ENCODE measurements at regions not wholly inside any gene's neighbourhood (a gene's known extent, or its start where the extent isn't known, plus 50 kb on each side); places are given as distances from the start of the nearest gene placed in this dataset.

GRCh38 chr1:117793413-117793812, 136.0 kb downstream of the GDAP2 start:
- Histone ChIP-seq H3K4me3 (no peak overlapping the region), H3K27ac (no peak overlapping the region), H3K9me3 (no peaks in the 10 kb centered on the region), H3K36me3 (replicated peaks in 1 of 2; ENCODE audit: insufficient read depth in 1 of 2, low read depth in 2 of 2) (no peaks in the 10 kb centered on the region), H3K4me1 (no peaks in the 10 kb centered on the region), H3K27me3 (no peaks in the 10 kb centered on the region)
- intact Hi-C loops (cut with DNase I), result no loop called here
- no peak for TF ChIP-seq CTCF (IDR thresholded peaks at IDR 0.05)
- TF ChIP-seq POLR2A (IDR thresholded peaks at IDR 0.05), result no peak
- ATAC-seq (no peak), DNase-seq (no peak)
- WGBS, 2 donors, result 88 to 92% methylated on average over 4 of the region's 4 CpGs

GRCh38 chr1:117794073-117794472, 135.3 kb downstream of the GDAP2 start:
- Histone ChIP-seq H3K9me3 (no peaks in the 10 kb centered on the region), H3K4me1 (no peaks in the 10 kb centered on the region), H3K36me3 (replicated peaks in 1 of 2; ENCODE audit: insufficient read depth in 1 of 2, low read depth in 2 of 2) (no peaks in the 10 kb centered on the region), H3K27ac (no peak overlapping the region), H3K27me3 (no peaks in the 10 kb centered on the region), H3K4me3 (no peak overlapping the region)
- 74 to 76% methylated on average over 1 of the region's 1 CpG for WGBS, 2 donors
- intact Hi-C loops (cut with DNase I), result no loop called here
- no peak for ATAC-seq
- no peak for DNase-seq
- TF ChIP-seq CTCF (IDR thresholded peaks at IDR 0.05) (no peak), POLR2A (IDR thresholded peaks at IDR 0.05) (no peak)

- intact Hi-C loops (cut with DNase I), result no loop called here
- H3K4me3 ChIP-seq, result no peak overlapping the region
- no peaks in the 10 kb centered on the region for H3K9me3 ChIP-seq
- ATAC-seq (no peak), DNase-seq (peak in 1 of 4 donors; percentile 17)
- no peaks in the 10 kb centered on the region for H3K4me1 ChIP-seq
- H3K27ac ChIP-seq, result no peak overlapping the region
- no peaks in the 10 kb centered on the region for H3K36me3 ChIP-seq (replicated peaks in 1 of 2; ENCODE audit: insufficient read depth in 1 of 2, low read depth in 2 of 2)
- H3K27me3 ChIP-seq, result no peaks in the 10 kb centered on the region
- 55 to 63% methylated on average over 3 of the region's 3 CpGs for WGBS, 2 donors
- TF ChIP-seq POLR2A (IDR thresholded peaks at IDR 0.05), result no peak
These were observed 134.2 kb downstream of the GDAP2 start for GRCh38 chr1:117795190-117795589.

- intact Hi-C loops (cut with DNase I), result no loop called here
- ATAC-seq (no peak), DNase-seq (no peak)
- no peaks in the 10 kb centered on the region for H3K27me3 ChIP-seq
- TF ChIP-seq CTCF (IDR thresholded peaks at IDR 0.05), result no peak
- no peak for TF ChIP-seq POLR2A (IDR thresholded peaks at IDR 0.05)
- no peaks in the 10 kb centered on the region for H3K36me3 ChIP-seq (replicated peaks in 1 of 2; ENCODE audit: insufficient read depth in 1 of 2, low read depth in 2 of 2)
- no peaks in the 10 kb centered on the region for H3K9me3 ChIP-seq
- no peak overlapping the region for H3K4me3 ChIP-seq
- 91 to 98% methylated on average over 5 of the region's 5 CpGs for WGBS, 2 donors
- no peaks in the 10 kb centered on the region for H3K4me1 ChIP-seq
- H3K27ac ChIP-seq, result no peak overlapping the region
These were observed 133.6 kb downstream of the GDAP2 start for GRCh38 chr1:117795792-117796191.

GRCh38 chr1:117796226-117796625, 133.2 kb downstream of the GDAP2 start:
- DNase-seq (no peak), ATAC-seq (no peak)
- intact Hi-C loops (cut with DNase I), result no loop called here
- Histone ChIP-seq H3K4me1 (no peaks in the 10 kb centered on the region), H3K9me3 (no peaks in the 10 kb centered on the region), H3K36me3 (replicated peaks in 1 of 2; ENCODE audit: insufficient read depth in 1 of 2, low read depth in 2 of 2) (no peaks in the 10 kb centered on the region), H3K27ac (no peak overlapping the region), H3K27me3 (no peaks in the 10 kb centered on the region), H3K4me3 (no peak overlapping the region)
- 87 to 88% methylated on average over 6 of the region's 6 CpGs for WGBS, 2 donors
- no peak for TF ChIP-seq CTCF (IDR thresholded peaks at IDR 0.05)
- TF ChIP-seq POLR2A (IDR thresholded peaks at IDR 0.05), result no peak

Measured in body of pancreas (tissue), 4 donors.